ENCODE measurements at regions not wholly inside any gene's neighbourhood (a gene's known extent, or its start where the extent isn't known, plus 50 kb on each side); places are given as distances from the start of the nearest gene placed in this dataset.
"Not testable (repeated sequence)": the region's sequence is repeated elsewhere in the genome, so short reads cannot be mapped to it uniquely, and the experiment has no call there.

GRCh38 chrX:115853260-115853659 lies 292.3 kb downstream of the PLS3 start:
- not testable (repeated sequence) for TF ChIP-seq CTCF, POLR2A (IDR thresholded peaks at IDR 0.05)

Measured in adrenal gland (tissue), 5 donors.